ENCODE measurements at regions not wholly inside any gene's neighbourhood (a gene's known extent, or its start where the extent isn't known, plus 50 kb on each side); places are given as distances from the start of the nearest gene placed in this dataset.
"Not testable (repeated sequence)": the region's sequence is repeated elsewhere in the genome, so short reads cannot be mapped to it uniquely, and the experiment has no call there.

GRCh38 chr6:126673749-126674148 is 333.8 kb downstream of the CENPW start:
- not testable (repeated sequence) for H3K4me2 ChIP-seq; H3F3A ChIP-seq (replicated peaks; ENCODE audit: low read depth); H2AFZ ChIP-seq; H3K79me2 ChIP-seq (replicated peaks; ENCODE audit: insufficient read depth); H3K27me3 ChIP-seq (ENCODE audit: insufficient read depth); H3K36me3 Mint-ChIP-seq (ENCODE audit: low read depth); H3K4me1 Mint-ChIP-seq; DNase-seq (ENCODE audit: low spot score); H3K27ac ChIP-seq (ENCODE audit: low read depth); H4K20me1 ChIP-seq (replicated peaks; ENCODE audit: insufficient read depth); H3K4me3 ChIP-seq; H3K4me3 Mint-ChIP-seq; H3K9me2 ChIP-seq (ENCODE audit: insufficient read depth); H3K27me3 Mint-ChIP-seq (ENCODE audit: insufficient read depth, low read depth, poor library complexity); H3K4me1 ChIP-seq (ENCODE audit: insufficient read depth); H3K27ac Mint-ChIP-seq; H3K36me3 ChIP-seq (ENCODE audit: insufficient read depth); ATAC-seq
- H3K9me3 Mint-ChIP-seq = peaks cover 41% of the 10 kb centered on the region

GRCh38 chr6:126682440-126682839 is 342.5 kb downstream of the CENPW start:
- H3K4me2 ChIP-seq = no peak overlapping the region
- H3K4me1 Mint-ChIP-seq = no peaks in the 10 kb centered on the region
- H3K9me3 Mint-ChIP-seq = no peaks in the 10 kb centered on the region; the same call in 2 of the 3 replicates
- H3F3A ChIP-seq (replicated peaks; ENCODE audit: low read depth) = no peaks in the 10 kb centered on the region
- H3K27ac Mint-ChIP-seq = no peak overlapping the region
- no peak overlapping the region for H3K4me3 Mint-ChIP-seq
- H3K4me1 ChIP-seq (ENCODE audit: insufficient read depth) = no peaks in the 10 kb centered on the region
- H3K36me3 Mint-ChIP-seq (ENCODE audit: low read depth) = no peaks in the 10 kb centered on the region
- ATAC-seq (no peak), DNase-seq (ENCODE audit: low spot score) (no peak)
- no peaks in the 10 kb centered on the region for H3K79me2 ChIP-seq (replicated peaks; ENCODE audit: insufficient read depth)
- no peaks in the 10 kb centered on the region for H4K20me1 ChIP-seq (replicated peaks; ENCODE audit: insufficient read depth)
- H2AFZ ChIP-seq = no peak overlapping the region
- no peak overlapping the region for H3K27ac ChIP-seq (ENCODE audit: low read depth)
- no peak for TF ChIP-seq STAT1 (IDR thresholded peaks at IDR 0.05; ENCODE audit: unreplicated experiment)
- TF ChIP-seq POLR2AphosphoS5 (IDR thresholded peaks at IDR 0.05; ENCODE audit: low read depth) = no peak
- TF ChIP-seq EZH2 (IDR thresholded peaks at IDR 0.05; ENCODE audit: low read depth, unreplicated experiment) = no peak
- H3K9me2 ChIP-seq (ENCODE audit: insufficient read depth) = 0 out of 2 replicates have a peak, but pooled peaks cover 6% of the 10 kb centered on the region
- H3K4me3 ChIP-seq = no peak overlapping the region
- H3K27me3 Mint-ChIP-seq (ENCODE audit: insufficient read depth, low read depth, poor library complexity) = no peaks in the 10 kb centered on the region
- no peaks in the 10 kb centered on the region for H3K36me3 ChIP-seq (ENCODE audit: insufficient read depth)
- H3K27me3 ChIP-seq (ENCODE audit: insufficient read depth) = no peaks in the 10 kb centered on the region

- no peak overlapping the region for H3K27ac ChIP-seq (ENCODE audit: low read depth)
- H3K4me2 ChIP-seq = no peak overlapping the region
- DNase-seq (ENCODE audit: low spot score) (no peak), ATAC-seq (no peak)
- H3K4me3 ChIP-seq = no peak overlapping the region
- H3K27me3 ChIP-seq (ENCODE audit: insufficient read depth) = no peaks in the 10 kb centered on the region
- Mint-ChIP-seq H3K4me1 (no peaks in the 10 kb centered on the region), H3K4me3 (no peak overlapping the region), H3K36me3 (ENCODE audit: low read depth) (no peaks in the 10 kb centered on the region), H3K9me3 (no peaks in the 10 kb centered on the region), H3K27me3 (ENCODE audit: insufficient read depth, low read depth, poor library complexity) (no peaks in the 10 kb centered on the region), H3K27ac (no peak overlapping the region)
- H4K20me1 ChIP-seq (replicated peaks; ENCODE audit: insufficient read depth) = no peaks in the 10 kb centered on the region
- no peak overlapping the region for H2AFZ ChIP-seq
- H3F3A ChIP-seq (replicated peaks; ENCODE audit: low read depth) = no peaks in the 10 kb centered on the region
- TF ChIP-seq REST (IDR thresholded peaks at IDR 0.05; ENCODE audit: unreplicated experiment) = no peak
- TF ChIP-seq POLR2AphosphoS5 (IDR thresholded peaks at IDR 0.05; ENCODE audit: low read depth) = no peak
- no peak for TF ChIP-seq ZNF114 (CRISPR knock-in tag; IDR thresholded peaks at IDR 0.05)
- TF ChIP-seq NANOG (IDR thresholded peaks at IDR 0.05; ENCODE audit: borderline replicate concordance) = no peak
- no peak for TF ChIP-seq JUNB (IDR thresholded peaks at IDR 0.05; ENCODE audit: unreplicated experiment)
- no peak for TF ChIP-seq CTCF (conservative IDR thresholded peaks at IDR 0.05; ENCODE audit: low read depth in 2 of 2)
- no peaks in the 10 kb centered on the region for H3K79me2 ChIP-seq (replicated peaks; ENCODE audit: insufficient read depth)
- 0 out of 2 replicates have a peak, but pooled peaks cover 6% of the 10 kb centered on the region for H3K9me2 ChIP-seq (ENCODE audit: insufficient read depth)
- no peaks in the 10 kb centered on the region for H3K36me3 ChIP-seq (ENCODE audit: insufficient read depth)
- no peaks in the 10 kb centered on the region for H3K4me1 ChIP-seq (ENCODE audit: insufficient read depth)
These were observed 345.3 kb downstream of the CENPW start for GRCh38 chr6:126685182-126685581.
